Endothelial cell of umbilical vein (primary cell): ENCODE measurements at regions not wholly inside any gene's neighbourhood (a gene's known extent, or its start where the extent isn't known, plus 50 kb on each side); places are given as distances from the start of the nearest gene placed in this dataset.
"Not testable (repeated sequence)": the region's sequence is repeated elsewhere in the genome, so short reads cannot be mapped to it uniquely, and the experiment has no call there.

Source experiments
- CTCF ChIP-seq, 2 donors: IDR thresholded peaks; 1 replicate in 1 of 2; 2 replicates in 1 of 2; pipeline ENCODE4 v1.5.1; 2011; ENCODE audit warnings: low read length in 2 of 2, mild to moderate bottlenecking in 2 of 2, moderate library complexity in 2 of 2, control low read depth in 1 of 2, inconsistent platforms in 1 of 2, low read depth in 1 of 2; ENCODE audit not compliant: insufficient read depth in 1 of 2; ENCODE audit errors: extremely low read depth in 1 of 2
- POLR2A ChIP-seq: IDR thresholded peaks from 2 replicates; pipeline ENCODE4 v1.6.1; 2012; ENCODE audit warnings: low read depth, mild to moderate bottlenecking, control low read depth, low read length

DNA sequence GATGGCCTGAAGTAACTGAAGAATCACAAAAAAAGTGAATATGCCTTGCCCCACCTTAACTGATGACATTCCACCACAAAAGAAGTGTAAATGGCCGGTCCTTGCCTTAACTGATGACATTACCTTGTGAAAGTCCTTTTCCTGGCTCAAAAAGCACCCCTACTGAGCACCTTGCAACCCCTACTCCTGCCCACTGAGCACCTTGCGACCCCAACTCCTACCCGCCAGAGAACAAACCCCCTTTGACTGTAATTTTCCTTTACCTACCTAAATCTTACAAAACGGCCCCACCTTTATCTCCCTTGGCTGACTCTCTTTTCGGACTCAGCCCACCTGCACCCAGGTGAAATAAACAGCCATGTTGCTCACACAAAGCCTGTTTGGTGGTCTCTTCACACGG is 92.9 kb upstream of the CCDC180 start:
- TF ChIP-seq CTCF (IDR thresholded peaks at IDR 0.05; ENCODE audit: extremely low read depth in 1 of 2, insufficient read depth in 1 of 2, low read depth in 1 of 2, low read length in 2 of 2); POLR2A: not testable (repeated sequence)
